GM12878 (cell line): ENCODE measurements at regions not wholly inside any gene's neighbourhood (a gene's known extent, or its start where the extent isn't known, plus 50 kb on each side); places are given as distances from the start of the nearest gene placed in this dataset.

Source experiments
- ATAC-seq: fragments of 200-7000 bp; cut with Tn5 transposase; 3 replicates; pipeline ENCODE4 v1.9.1; 2020; ENCODE audit warnings: mild to moderate bottlenecking, moderate library complexity
- BruUV-seq: library from RNA; stranded (reverse); fragments of 400-500 nt; replicated peaks from 2 replicates; lab custom pipeline; 2021; lab: Mats Ljungman, UMichigan
- CTCF ChIA-PET: fragments of 300-600 bp; sonication (Branson Sonifier 250); formaldehyde crosslinking; extraction: SDS; loops from one replicate; lab custom pipeline; 2021; ENCODE audit warnings: inconsistent platforms; lab: Yijun Ruan, JAX
- POLR2A ChIA-PET: fragments of 350-600 bp; formaldehyde crosslinking; extraction: SDS; loops from one replicate; lab custom pipeline; 2021; ENCODE audit warnings: inconsistent platforms; lab: Charles Lee
- RAD21 ChIA-PET: fragments of 300-600 bp; sonication (Branson Sonifier 250); formaldehyde crosslinking; loops from one replicate; lab custom pipeline; 2023; ENCODE audit warnings: antibody characterized with exemption; ENCODE audit not compliant: unreplicated experiment; lab: Charles Lee
- SMC1A ChIA-PET: fragments of 300-600 bp; sonication (Branson Sonifier 250); formaldehyde crosslinking; loops from one replicate; lab custom pipeline; 2023; ENCODE audit not compliant: unreplicated experiment, uncharacterized antibody; lab: Charles Lee
- DNase-seq: peaks from one replicate; pipeline ENCODE4 v3.0.0-alpha.2; 2011; ENCODE audit warnings: low read depth, low spot score
- FAIRE-seq: peaks from 3 replicates; lab custom pipeline; 2011; peaks lifted over from hg19 to GRCh38; lab: Jason Lieb, UNC
- H2AFZ ChIP-seq: 2 replicates; pipeline ENCODE4 v1.6.0; 2011; ENCODE audit warnings: low read depth, low read length, control low read depth; ENCODE audit not compliant: control insufficient read depth
- H3K27ac ChIP-seq: 2 replicates; pipeline ENCODE4 v1.5.1; 2011; ENCODE audit warnings: control low read depth; ENCODE audit not compliant: control insufficient read depth, insufficient read depth
- H3K27me3 ChIP-seq, 2 experiments: replicated peaks in 1 of 2; 2 replicates each; pipeline versions ENCODE4 v1.6.0 to v1.6.1; 2011; ENCODE audit warnings: low read length in 1 of 2; ENCODE audit not compliant: control insufficient read depth in 2 of 2, insufficient read depth in 2 of 2
- H3K36me3 ChIP-seq, 2 experiments: 2 replicates each; pipeline ENCODE4 v1.5.1; 2011; ENCODE audit warnings: low read length in 1 of 2; ENCODE audit not compliant: control insufficient read depth in 2 of 2, insufficient read depth in 2 of 2
- H3K4me1 ChIP-seq: 2 replicates; pipeline ENCODE4 v1.6.1; 2011; ENCODE audit warnings: mild to moderate bottlenecking, low read length, moderate library complexity, mixed read lengths; ENCODE audit not compliant: control insufficient read depth, insufficient read depth
- H3K4me2 ChIP-seq: 2 replicates; pipeline ENCODE4 v1.6.0; 2011; ENCODE audit warnings: control low read depth; ENCODE audit not compliant: control insufficient read depth, insufficient read depth
- H3K4me3 ChIP-seq: fragments of 200-600 bp; sonication (generic); 2 replicates; pipeline ENCODE4 v1.5.1; 2016
- H3K79me2 ChIP-seq: 2 replicates; pipeline ENCODE4 v1.6.0; 2011; ENCODE audit warnings: low read length; ENCODE audit not compliant: control insufficient read depth, insufficient read depth
- H3K9ac ChIP-seq: 2 replicates; pipeline ENCODE4 v1.8.0; 2011; ENCODE audit warnings: low read length, control low read depth, mixed read lengths; ENCODE audit not compliant: control insufficient read depth, insufficient read depth
- H3K9me3 ChIP-seq: replicated peaks from 3 replicates; pipeline ENCODE4 v1.5.1; 2011; ENCODE audit warnings: mild to moderate bottlenecking, low read length; ENCODE audit not compliant: control insufficient read depth, insufficient read depth
- H4K20me1 ChIP-seq: 2 replicates; pipeline ENCODE4 v1.6.0; 2011; ENCODE audit not compliant: control insufficient read depth, insufficient read depth
- ATF3 ChIP-seq: IDR thresholded peaks from 2 replicates; pipeline ENCODE4 v1.6.1; 2011; ENCODE audit warnings: low read depth, mild to moderate bottlenecking, low read length, moderate library complexity, borderline replicate concordance; ENCODE audit errors: extremely low read depth
- ATF7 ChIP-seq: fragments of 450-650 bp; IDR thresholded peaks from 2 replicates; pipeline ENCODE4 v1.6.1; 2016; ENCODE audit warnings: low read depth, mild to moderate bottlenecking
- BCLAF1 ChIP-seq: fragments of 450-650 bp; IDR thresholded peaks from 2 replicates; pipeline ENCODE4 v1.6.1; 2017; ENCODE audit warnings: antibody characterized with exemption, mild to moderate bottlenecking, moderate library complexity
- CBFB ChIP-seq: IDR thresholded peaks from 2 replicates; pipeline ENCODE4 v1.6.1; 2016; ENCODE audit warnings: antibody characterized with exemption, low read depth
- CHD2 ChIP-seq: IDR thresholded peaks from 2 replicates; pipeline ENCODE4 v1.6.1; 2011; ENCODE audit warnings: low read depth, low read length, improper control_type of control experiment, borderline replicate concordance
- E2F4 ChIP-seq: IDR thresholded peaks from 2 replicates; pipeline ENCODE4 v1.6.1; 2012; ENCODE audit warnings: low read depth, low read length, improper control_type of control experiment
- HDAC6 ChIP-seq: fragments of 200-600 bp; sonication (generic); IDR thresholded peaks from one replicate; pipeline ENCODE4 v1.8.0; 2017; ENCODE audit warnings: antibody characterized with exemption; ENCODE audit not compliant: unreplicated experiment
- LARP7 ChIP-seq: fragments of 450-650 bp; IDR thresholded peaks from 2 replicates; pipeline ENCODE4 v1.6.1; 2017; ENCODE audit warnings: mild to moderate bottlenecking
- MEF2B ChIP-seq: fragments of 450-650 bp; IDR thresholded peaks from 2 replicates; pipeline ENCODE4 v1.6.1; 2018; ENCODE audit warnings: mild to moderate bottlenecking, moderate library complexity; ENCODE audit not compliant: partially characterized antibody, poor library complexity, severe bottlenecking
- MLLT1 ChIP-seq: fragments of 450-650 bp; IDR thresholded peaks from 2 replicates; pipeline ENCODE4 v1.6.1; 2016; ENCODE audit warnings: mild to moderate bottlenecking
- MYC ChIP-seq: IDR thresholded peaks from 2 replicates; pipeline ENCODE4 v1.6.1; 2011; ENCODE audit warnings: mild to moderate bottlenecking, low read length, moderate library complexity, inconsistent platforms; ENCODE audit not compliant: insufficient read depth, insufficient replicate concordance, insufficient read length, severe bottlenecking
- NBN ChIP-seq: fragments of 450-650 bp; IDR thresholded peaks from 2 replicates; pipeline ENCODE4 v1.6.1; 2016
- RAD51 ChIP-seq: fragments of 450-650 bp; IDR thresholded peaks from 2 replicates; pipeline ENCODE4 v1.6.1; 2016; ENCODE audit warnings: moderate library complexity, mild to moderate bottlenecking, inconsistent platforms
- SKIL ChIP-seq: fragments of 450-650 bp; IDR thresholded peaks from 2 replicates; pipeline ENCODE4 v1.6.1; 2017; ENCODE audit warnings: mild to moderate bottlenecking, low read depth, inconsistent platforms; ENCODE audit not compliant: poor library complexity, severe bottlenecking
- ZNF217 ChIP-seq: fragments of 450-650 bp; IDR thresholded peaks from 2 replicates; pipeline ENCODE4 v1.6.1; 2017; ENCODE audit warnings: antibody characterized with exemption, mild to moderate bottlenecking
- WGBS: methylation state at CpG from one replicate; pipeline ENCODE4 v1.1.6; 2016; ENCODE audit warnings: low lambda C conversion rate; ENCODE audit not compliant: insufficient replicate concordance, insufficient coverage; ENCODE audit errors: missing lambda C conversion rate; 5-methylcytosine and 5-hydroxymethylcytosine counted together
- in situ Hi-C: fragments of 300-500 bp; cut with MboI; formaldehyde crosslinking; loops from 9 replicates; pipeline ENCODE4 v1.14.3; 2018; ENCODE audit warnings: mixed read lengths
- intact Hi-C: fragments of 100-400 bp; cut with micrococcal nuclease; formaldehyde crosslinking; loops from one replicate; pipeline ENCODE4 v1.14.2; 2022; ENCODE audit not compliant: unreplicated experiment

- FAIRE-seq, result no peak
- Histone ChIP-seq H2AFZ (no peak overlapping the region), H3K27ac (no peak overlapping the region)
- TF ChIP-seq LARP7 (no peak), MYC (no peak), CBFB (no peak), SKIL (no peak), MLLT1 (no peak), ATF7 (no peak), HDAC6 (no peak), NBN (no peak), ZNF217 (no peak), CHD2 (no peak), BCLAF1 (no peak), RAD51 (no peak), ATF3 (no peak), MEF2B (no peak), E2F4 (no peak)
- TF ChIP-seq, all 136 proteins: peak for 0
- ATAC-seq (no peak), DNase-seq (no peak)
- no peak overlapping the region for H3K4me3 ChIP-seq
- no peak overlapping the region for H3K9ac ChIP-seq
- H3K27me3 ChIP-seq, result no peaks in the 10 kb centered on the region
- RAD21 ChIA-PET, result interaction anchor here (0.5 to 3.5 kb wide), 3 partner anchors 14 to 23 kb away, joined by 3 to 9 read pairs (median 4); no protein-coding TSS in a partner anchor
- no peaks in the 10 kb centered on the region for H3K4me1 ChIP-seq
- H3K4me2 ChIP-seq, result no peak overlapping the region
- BruUV-seq, result no TSS peak
- H3K79me2 ChIP-seq, result no peaks in the 10 kb centered on the region
- CTCF ChIA-PET, result interaction anchor here (0.7 to 1.6 kb wide), 4 partner anchors 10 to 51 kb away, joined by 3 to 8 read pairs (median 4); no protein-coding TSS in a partner anchor
- WGBS, result 95% methylated on average over 2 of the region's 2 CpGs
- no peaks in the 10 kb centered on the region for H3K36me3 ChIP-seq
- POLR2A ChIA-PET, result interaction anchor here (1.0 kb wide), 1 partner anchor 10 kb away, joined by 3 read pairs; no protein-coding TSS in a partner anchor
- SMC1A ChIA-PET, result interaction anchor here (0.6 to 4.8 kb wide), 10 partner anchors 9 to 63 kb away, joined by 3 to 25 read pairs (median 6); no protein-coding TSS in a partner anchor
- H4K20me1 ChIP-seq, result no peaks in the 10 kb centered on the region
- intact Hi-C loops (no loop called here), in situ Hi-C loops (no loop called here)
- H3K9me3 ChIP-seq, result no peaks in the 10 kb centered on the region
These were observed 184.5 kb upstream of the VRK2 start for GRCh38 chr2:57862153-57862552.
